ENCODE measurements at regions not wholly inside any gene's neighbourhood (a gene's known extent, or its start where the extent isn't known, plus 50 kb on each side); places are given as distances from the start of the nearest gene placed in this dataset.

GRCh38 chr6:144678844-144679243 is 393.7 kb downstream of the UTRN start:
- 69 to 77% methylated on average over 1 of the region's 1 CpG for WGBS, 2 donors
- TF ChIP-seq CTCF (IDR thresholded peaks at IDR 0.05), result no peak
- no peak for FAIRE-seq

DNA sequence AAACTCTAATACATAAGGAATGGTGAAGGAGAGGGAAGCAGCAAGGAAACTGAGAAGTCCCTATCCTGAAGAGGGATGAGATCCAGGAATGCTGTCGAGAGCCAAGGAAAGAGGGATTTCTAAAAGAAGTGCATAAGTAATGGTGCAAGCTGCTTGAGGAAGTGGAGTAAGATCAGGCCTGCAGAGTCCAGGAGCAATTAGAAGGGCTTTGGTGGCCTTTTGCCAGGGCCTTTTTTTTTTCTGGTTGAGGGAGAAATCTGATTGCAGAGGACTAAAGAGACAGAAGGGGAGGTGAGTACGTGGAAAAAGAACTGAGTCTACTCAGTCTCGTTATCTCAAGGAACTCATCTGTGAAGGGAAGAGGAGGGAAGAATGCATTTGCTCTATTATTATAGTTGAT is 396.2 kb downstream of the UTRN start:
- H3K9me3 ChIP-seq, result no peaks in the 10 kb centered on the region
- H3K4me3 ChIP-seq, result no peak overlapping the region
- no peak for DNase-seq
- WGBS, 2 donors, result 89 to 91% methylated on average over 3 of the region's 3 CpGs
- FAIRE-seq, result no peak
- no peak for ATAC-seq
- no peak overlapping the region for H3K27ac ChIP-seq
- no peak for TF ChIP-seq CTCF (IDR thresholded peaks at IDR 0.05)
- intact Hi-C loops (cut with DNase I), result no loop called here
- H3K27me3 ChIP-seq, result no peaks in the 10 kb centered on the region
- no peaks in the 10 kb centered on the region for H3K36me3 ChIP-seq
- H3K4me1 ChIP-seq, result peaks cover 0 to 5% (median 0%) of the 10 kb centered on the region in 3 donors

More at GRCh38 chr6:144678844-144679243, 393.7 kb downstream of the UTRN start:
- Histone ChIP-seq H3K4me1 (peaks cover 0 to 5% (median 0%) of the 10 kb centered on the region in 3 donors), H3K27ac (no peak overlapping the region), H3K9me3 (no peaks in the 10 kb centered on the region), H3K4me3 (no peak overlapping the region), H3K36me3 (no peaks in the 10 kb centered on the region), H3K27me3 (no peaks in the 10 kb centered on the region)
- ATAC-seq (peak in 3 of 4 donors; percentile 44 to 64 (median 46)), DNase-seq (no peak)
- intact Hi-C loops (cut with DNase I), result no loop called here

- ATAC-seq, result no peak
- Histone ChIP-seq H3K27ac (no peak overlapping the region), H3K4me3 (no peak overlapping the region), H3K4me1 (peaks cover 0 to 5% (median 0%) of the 10 kb centered on the region in 3 donors), H3K36me3 (no peaks in the 10 kb centered on the region), H3K27me3 (no peaks in the 10 kb centered on the region), H3K9me3 (no peaks in the 10 kb centered on the region)
- DNase-seq, result no peak
- intact Hi-C loops (cut with DNase I), result no loop called here
- TF ChIP-seq CTCF (IDR thresholded peaks at IDR 0.05), result no peak
- 74 to 86% methylated on average over 6 of the region's 6 CpGs for WGBS, 2 donors
- FAIRE-seq, result no peak
These were observed 398.3 kb downstream of the UTRN start for GRCh38 chr6:144683216-144684070.

- Histone ChIP-seq H3K9me3 (no peaks in the 10 kb centered on the region), H3K4me3 (no peak overlapping the region), H3K27ac (no peak overlapping the region), H3K4me1 (no peaks in the 10 kb centered on the region), H3K36me3 (no peaks in the 10 kb centered on the region), H3K27me3 (no peaks in the 10 kb centered on the region)
- ATAC-seq (no peak), FAIRE-seq (no peak), DNase-seq (no peak)
- intact Hi-C loops (cut with DNase I), result no loop called here
- no peak for TF ChIP-seq CTCF (IDR thresholded peaks at IDR 0.05)
These were observed 403.6 kb downstream of the UTRN start for GRCh38 chr6:144688713-144689112.

GRCh38 chr6:144689503-144690040 is 404.4 kb downstream of the UTRN start:
- H3K27ac ChIP-seq, result no peak overlapping the region
- WGBS, 2 donors, result 88 to 91% methylated on average over 3 of the region's 3 CpGs
- ATAC-seq (peak in 1 of 4 donors; percentile 19), FAIRE-seq (no peak), DNase-seq (no peak)
- H3K27me3 ChIP-seq, result no peaks in the 10 kb centered on the region
- no peaks in the 10 kb centered on the region for H3K9me3 ChIP-seq
- TF ChIP-seq CTCF (IDR thresholded peaks at IDR 0.05), result no peak
- no peaks in the 10 kb centered on the region for H3K4me1 ChIP-seq
- H3K36me3 ChIP-seq, result no peaks in the 10 kb centered on the region
- H3K4me3 ChIP-seq, result no peak overlapping the region
- intact Hi-C loops (cut with DNase I), result no loop called here
